GM13976 (cell line): ENCODE measurements at regions not wholly inside any gene's neighbourhood (a gene's known extent, or its start where the extent isn't known, plus 50 kb on each side); places are given as distances from the start of the nearest gene placed in this dataset.

Experiments
- DNase-seq: peaks from one replicate; pipeline ENCODE4 v3.0.0; 2012; ENCODE audit warnings: low spot score
- in situ Hi-C: fragments of 300-500 bp; cut with MboI; formaldehyde crosslinking; loops from one replicate; pipeline ENCODE4 v1.12.0; 2022; ENCODE audit warnings: low sequenced_read_pairs, mixed read lengths, inconsistent platforms; ENCODE audit not compliant: unreplicated experiment
- TF ChIP-seq, protein P1 (sequence below): IDR thresholded peaks from 2 replicates; pipeline ENCODE4 v1.5.1; 2012; ENCODE audit warnings: borderline replicate concordance, mild to moderate bottlenecking; ENCODE audit not compliant: insufficient read depth; ENCODE audit errors: extremely low read depth, missing control alignments, control extremely low read depth

GRCh38 chr2:238789317-238789806 is 58.5 kb upstream of the TWIST2 start:
- TF ChIP-seq, protein P1, sequence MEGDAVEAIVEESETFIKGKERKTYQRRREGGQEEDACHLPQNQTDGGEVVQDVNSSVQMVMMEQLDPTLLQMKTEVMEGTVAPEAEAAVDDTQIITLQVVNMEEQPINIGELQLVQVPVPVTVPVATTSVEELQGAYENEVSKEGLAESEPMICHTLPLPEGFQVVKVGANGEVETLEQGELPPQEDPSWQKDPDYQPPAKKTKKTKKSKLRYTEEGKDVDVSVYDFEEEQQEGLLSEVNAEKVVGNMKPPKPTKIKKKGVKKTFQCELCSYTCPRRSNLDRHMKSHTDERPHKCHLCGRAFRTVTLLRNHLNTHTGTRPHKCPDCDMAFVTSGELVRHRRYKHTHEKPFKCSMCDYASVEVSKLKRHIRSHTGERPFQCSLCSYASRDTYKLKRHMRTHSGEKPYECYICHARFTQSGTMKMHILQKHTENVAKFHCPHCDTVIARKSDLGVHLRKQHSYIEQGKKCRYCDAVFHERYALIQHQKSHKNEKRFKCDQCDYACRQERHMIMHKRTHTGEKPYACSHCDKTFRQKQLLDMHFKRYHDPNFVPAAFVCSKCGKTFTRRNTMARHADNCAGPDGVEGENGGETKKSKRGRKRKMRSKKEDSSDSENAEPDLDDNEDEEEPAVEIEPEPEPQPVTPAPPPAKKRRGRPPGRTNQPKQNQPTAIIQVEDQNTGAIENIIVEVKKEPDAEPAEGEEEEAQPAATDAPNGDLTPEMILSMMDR = no peak
- in situ Hi-C loops = loop anchor here (25.0 kb wide), 1 partner anchor 427 kb away; no protein-coding TSS in a partner anchor
- no peak for DNase-seq

DNA sequence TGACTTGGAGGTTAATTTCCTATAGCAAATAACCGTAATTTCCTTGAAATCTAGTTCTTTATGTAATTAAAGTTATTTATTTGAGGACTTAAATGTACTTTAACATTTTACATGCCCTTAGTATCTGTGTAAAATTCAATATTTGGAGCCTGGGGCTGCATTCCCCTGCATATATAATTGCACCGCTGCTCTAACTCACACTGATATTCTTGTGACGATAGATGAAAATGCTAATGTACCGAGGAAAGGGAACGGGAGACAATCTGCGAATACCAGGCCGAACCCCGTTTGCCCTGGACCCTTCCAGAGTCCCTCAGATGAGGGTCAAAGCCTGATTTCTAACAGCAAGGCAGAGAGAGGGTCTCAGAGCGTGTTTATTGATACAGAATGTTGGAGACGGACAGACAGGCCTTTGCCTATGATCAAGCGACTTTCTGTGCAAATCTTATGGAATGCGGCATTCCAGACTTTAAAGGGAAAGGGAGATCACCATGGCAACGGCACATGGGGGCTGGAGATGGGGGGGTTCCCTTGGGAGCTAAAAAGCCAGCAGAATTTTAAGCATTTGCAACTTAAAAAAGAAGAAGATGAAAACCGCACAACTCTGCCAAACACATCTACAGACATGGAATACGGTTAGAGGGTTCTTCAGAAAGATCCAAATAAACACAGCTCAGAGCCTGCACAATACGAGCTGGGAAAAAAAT is 57.6 kb upstream of the TWIST2 start:
- in situ Hi-C loops = loop anchor here (25.0 kb wide), 1 partner anchor 428 kb away; no protein-coding TSS in a partner anchor
- no peak for DNase-seq
- TF ChIP-seq, protein P1 = no peak

DNA sequence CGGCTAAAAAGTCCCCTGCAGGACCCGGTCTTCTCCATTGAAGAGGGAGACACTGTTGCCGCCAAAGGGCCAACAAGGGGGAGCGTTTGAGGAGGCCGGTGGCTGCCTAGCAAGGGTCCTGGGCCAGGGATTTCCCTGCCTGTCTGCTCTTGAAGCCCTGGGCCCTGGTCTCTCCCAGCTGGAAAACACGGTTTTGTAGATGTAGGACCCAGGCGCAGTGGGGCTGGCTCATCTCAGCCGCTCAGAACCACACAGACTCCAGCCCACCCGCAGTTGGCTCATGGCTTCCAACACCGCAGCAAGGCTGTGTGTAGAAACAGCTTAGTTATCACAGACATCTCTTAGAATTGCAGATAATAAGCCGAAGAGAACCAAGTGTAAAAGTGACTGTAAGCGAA is 57.1 kb upstream of the TWIST2 start:
- no peak for DNase-seq
- in situ Hi-C loops = loop anchor here (25.0 kb wide), 1 partner anchor 429 kb away; no protein-coding TSS in a partner anchor
- TF ChIP-seq, protein P1 = no peak

DNA sequence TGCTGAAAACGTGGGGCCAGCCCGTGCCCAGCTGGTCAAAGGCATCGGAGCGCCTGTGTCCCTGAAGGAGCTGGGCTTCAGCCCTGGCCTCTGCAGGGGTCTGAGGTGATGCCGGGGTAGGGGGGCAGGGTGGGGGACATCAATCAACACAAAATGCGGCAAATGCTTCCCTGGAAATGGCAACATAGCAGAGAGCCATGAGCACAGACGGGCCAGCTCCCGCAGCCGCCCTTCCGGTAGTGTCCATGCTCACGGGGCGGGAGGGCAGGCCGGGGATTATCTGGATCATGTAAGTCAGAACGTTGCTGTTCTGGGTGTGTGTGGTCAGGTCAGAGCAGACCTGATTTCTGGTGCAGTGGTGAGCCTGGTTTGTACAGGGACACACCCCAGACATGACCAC is 56.5 kb upstream of the TWIST2 start:
- in situ Hi-C loops = loop anchor here (25.0 kb wide), 1 partner anchor 429 kb away; no protein-coding TSS in a partner anchor
- DNase-seq = no peak
- TF ChIP-seq, protein P1 = no peak

DNA sequence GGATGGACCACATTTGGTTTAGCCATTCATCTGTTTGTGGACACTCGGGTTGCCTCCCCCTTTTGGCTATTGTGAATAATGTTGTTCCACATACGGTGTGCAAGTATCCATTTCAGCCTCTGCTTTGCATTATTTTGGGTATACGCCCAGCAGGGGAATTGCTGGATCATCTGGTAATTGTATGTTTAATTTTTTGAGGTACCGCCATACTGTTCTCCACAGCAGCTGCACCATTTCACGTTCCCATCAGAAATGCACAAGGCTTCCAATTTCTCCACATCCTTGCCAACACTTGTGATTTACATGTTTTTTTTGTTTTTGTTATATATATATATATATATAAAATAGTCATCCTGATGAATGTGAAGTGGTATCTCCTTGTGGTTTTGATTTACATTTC is 54.6 kb upstream of the TWIST2 start:
- TF ChIP-seq, protein P1 = no peak
- in situ Hi-C loops = loop anchor here (25.0 kb wide), 1 partner anchor 431 kb away; no protein-coding TSS in a partner anchor
- no peak for DNase-seq

DNA sequence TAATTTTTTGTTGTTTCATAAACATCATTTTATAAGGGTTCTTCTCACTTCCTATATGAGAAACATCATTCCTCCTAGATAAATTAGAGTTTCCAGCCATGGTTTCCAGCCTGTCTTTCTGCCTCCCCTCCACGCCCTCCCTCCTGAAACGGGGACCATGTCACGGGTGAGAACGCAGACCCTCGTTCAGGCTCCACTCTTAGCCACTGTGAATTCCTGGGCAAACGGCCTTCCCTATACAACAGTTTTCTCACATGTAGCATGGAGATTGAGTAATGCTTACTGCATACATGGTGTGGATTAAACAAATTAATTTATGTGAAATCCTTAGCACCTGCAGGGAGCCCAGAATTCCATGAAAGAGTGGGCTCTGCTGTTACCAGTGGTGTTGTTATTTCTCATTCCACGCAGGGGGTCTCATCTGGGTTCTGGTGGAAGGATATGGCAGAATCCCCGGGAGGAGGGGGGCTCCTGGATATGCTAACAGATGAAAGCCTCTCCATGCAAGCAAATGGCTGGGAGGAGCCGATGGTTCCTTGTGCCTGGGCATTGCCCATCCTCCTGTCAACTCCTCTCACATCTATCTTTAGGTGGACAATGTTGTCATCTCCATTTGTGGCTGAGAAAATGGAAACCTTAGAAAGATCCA is 54.0 kb upstream of the TWIST2 start:
- TF ChIP-seq, protein P1 = no peak
- in situ Hi-C loops = loop anchor here (25.0 kb wide), 1 partner anchor 432 kb away; no protein-coding TSS in a partner anchor
- no peak for DNase-seq
